ENCODE measurements at regions not wholly inside any gene's neighbourhood (a gene's known extent, or its start where the extent isn't known, plus 50 kb on each side); places are given as distances from the start of the nearest gene placed in this dataset.
"Not testable (repeated sequence)": the region's sequence is repeated elsewhere in the genome, so short reads cannot be mapped to it uniquely, and the experiment has no call there.

DNA sequence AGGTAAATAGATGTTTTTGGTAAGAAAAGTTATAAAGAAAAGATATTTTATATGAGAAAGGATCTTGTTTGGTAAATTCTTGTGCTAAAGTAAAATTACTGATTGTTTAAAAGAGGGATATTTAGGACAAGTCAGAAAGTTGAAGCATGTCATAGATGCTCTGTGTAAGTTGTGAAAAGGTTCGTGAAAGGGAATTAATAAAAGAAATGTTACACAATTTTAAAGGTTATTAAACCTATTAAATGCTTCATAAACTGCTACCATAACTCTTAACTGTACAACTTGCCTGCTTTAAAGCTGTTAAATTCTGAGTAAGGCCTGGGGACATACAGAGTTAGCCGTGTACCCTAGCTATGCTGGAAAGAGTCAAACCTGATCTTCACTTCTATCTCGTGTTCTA, 634.1 kb downstream of the ACTR3B start:
- DNase-seq = no peak

DNA sequence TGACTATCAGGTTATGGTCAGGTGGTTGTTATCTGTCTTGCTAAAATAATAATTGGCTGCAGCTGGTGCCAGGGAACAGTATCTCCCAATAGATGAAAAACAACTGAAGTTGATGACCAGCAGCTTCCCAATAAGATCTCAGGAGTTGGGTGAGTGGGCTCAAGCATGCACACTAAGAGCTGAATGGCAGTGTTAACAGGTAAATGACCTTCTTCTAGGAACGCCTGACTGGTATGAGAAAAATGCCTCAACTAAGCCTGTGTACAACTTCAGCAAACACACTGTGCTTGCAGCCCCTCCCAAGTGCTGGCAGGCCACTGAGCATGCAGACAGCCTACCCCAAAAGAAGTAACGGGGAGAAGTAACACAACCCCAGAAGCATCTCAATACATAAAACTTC, 636.9 kb downstream of the ACTR3B start:
- DNase-seq = no peak

- no peak for DNase-seq
Measured at GRCh38 chr7:153397459-153397858, 637.9 kb downstream of the ACTR3B start.

GRCh38 chr7:153397906-153398305, 638.4 kb downstream of the ACTR3B start:
- no peak for DNase-seq

DNA sequence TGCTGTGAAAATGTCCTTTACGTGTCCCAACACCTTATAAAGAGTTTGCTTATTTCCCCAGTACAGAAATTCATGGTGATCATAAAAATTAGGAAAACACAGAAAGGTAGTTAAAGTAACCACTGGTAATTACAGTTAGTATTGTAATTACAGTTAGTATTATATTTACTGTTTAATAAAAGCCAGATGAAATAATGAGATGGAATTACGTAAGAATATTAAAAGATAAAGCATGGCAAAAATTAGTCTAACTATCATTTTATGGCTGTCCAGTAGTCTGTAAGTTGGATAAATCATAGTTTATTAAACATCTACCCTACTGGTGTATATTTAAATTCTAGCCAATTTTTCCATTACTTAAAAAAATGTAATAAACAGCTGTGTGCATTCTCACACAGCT, 638.8 kb downstream of the ACTR3B start:
- no peak for DNase-seq

- DNase-seq = no peak
Measured at GRCh38 chr7:153398789-153399553, 639.4 kb downstream of the ACTR3B start.

- DNase-seq = no peak
Measured at GRCh38 chr7:153399554-153399940, 640.0 kb downstream of the ACTR3B start.

DNA sequence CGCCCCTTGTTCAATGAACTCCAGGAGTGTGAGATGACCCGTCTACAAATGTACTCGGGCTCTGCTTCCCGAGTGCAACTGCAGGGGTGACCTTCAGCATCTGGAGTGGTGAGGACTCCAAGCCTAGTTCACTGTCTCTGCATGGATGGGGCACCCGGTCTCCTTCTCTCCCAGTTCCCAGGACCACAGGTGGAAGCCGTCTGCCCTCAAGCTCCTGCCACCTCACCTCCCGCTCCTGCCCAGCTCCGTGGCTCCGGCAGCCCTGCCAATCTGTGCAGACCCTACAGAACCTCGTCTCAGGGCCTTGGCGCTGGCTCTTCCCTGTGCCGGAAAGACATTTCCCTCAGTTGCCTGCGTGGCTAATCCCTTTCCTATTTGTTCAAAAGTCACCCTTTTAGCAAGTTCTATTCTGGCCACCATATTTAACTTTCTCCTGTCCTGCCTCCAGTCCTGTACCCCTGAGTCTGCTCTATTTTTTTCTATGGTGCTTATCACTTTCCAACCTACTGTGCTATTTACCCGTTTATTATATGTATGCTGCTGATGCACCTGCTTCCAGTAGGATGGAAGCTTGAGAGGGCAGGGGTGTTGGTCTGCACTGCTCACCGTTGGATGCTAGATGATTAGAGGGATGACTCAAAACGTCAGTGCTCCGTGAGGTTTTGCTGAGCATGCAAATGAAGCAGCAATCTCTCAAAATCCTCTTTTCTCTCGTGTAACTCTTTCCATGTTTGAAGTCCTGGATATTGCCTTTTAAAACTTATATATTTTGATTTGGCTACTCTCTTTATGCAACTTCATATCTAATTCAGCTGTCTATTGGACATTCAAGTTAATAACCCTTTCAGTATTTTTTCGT, 641.4 kb downstream of the ACTR3B start:
- no peak for DNase-seq

- no peak for DNase-seq
Measured at GRCh38 chr7:153401795-153402720, 642.5 kb downstream of the ACTR3B start.

- no peak for DNase-seq
Measured at GRCh38 chr7:153402721-153403541, 643.4 kb downstream of the ACTR3B start.

DNA sequence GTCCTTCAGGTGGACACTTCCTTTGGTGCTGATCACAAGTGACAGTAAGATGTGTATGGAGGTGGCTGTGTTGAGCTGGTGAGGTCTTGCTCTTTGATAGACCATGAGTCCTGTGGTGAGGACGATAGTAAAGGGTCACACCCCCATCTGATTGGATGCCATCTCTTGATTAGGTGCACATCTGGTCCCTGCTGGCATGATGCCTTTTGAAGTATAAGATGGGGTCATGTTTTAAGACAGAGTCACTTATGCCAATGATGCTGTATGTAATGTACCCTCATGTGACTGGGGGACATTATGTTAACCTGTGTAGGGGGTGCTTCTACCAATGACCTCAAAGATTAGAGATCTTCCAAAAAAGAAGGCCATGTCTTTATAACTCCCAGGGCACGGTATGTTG, 644.6 kb downstream of the ACTR3B start:
- no peak for DNase-seq

GRCh38 chr7:153404781-153405279, 645.3 kb downstream of the ACTR3B start:
- DNase-seq = no peak

- no peak for DNase-seq
Measured at GRCh38 chr7:153405704-153406485, 646.3 kb upstream of the DPP6 start.

- no peak for DNase-seq
Measured at GRCh38 chr7:153406486-153406872, 645.7 kb upstream of the DPP6 start.

- no peak for DNase-seq
Measured at GRCh38 chr7:153407291-153408046, 644.7 kb upstream of the DPP6 start.

- DNase-seq = no peak
Measured at GRCh38 chr7:153408360-153409335, 643.5 kb upstream of the DPP6 start.

DNA sequence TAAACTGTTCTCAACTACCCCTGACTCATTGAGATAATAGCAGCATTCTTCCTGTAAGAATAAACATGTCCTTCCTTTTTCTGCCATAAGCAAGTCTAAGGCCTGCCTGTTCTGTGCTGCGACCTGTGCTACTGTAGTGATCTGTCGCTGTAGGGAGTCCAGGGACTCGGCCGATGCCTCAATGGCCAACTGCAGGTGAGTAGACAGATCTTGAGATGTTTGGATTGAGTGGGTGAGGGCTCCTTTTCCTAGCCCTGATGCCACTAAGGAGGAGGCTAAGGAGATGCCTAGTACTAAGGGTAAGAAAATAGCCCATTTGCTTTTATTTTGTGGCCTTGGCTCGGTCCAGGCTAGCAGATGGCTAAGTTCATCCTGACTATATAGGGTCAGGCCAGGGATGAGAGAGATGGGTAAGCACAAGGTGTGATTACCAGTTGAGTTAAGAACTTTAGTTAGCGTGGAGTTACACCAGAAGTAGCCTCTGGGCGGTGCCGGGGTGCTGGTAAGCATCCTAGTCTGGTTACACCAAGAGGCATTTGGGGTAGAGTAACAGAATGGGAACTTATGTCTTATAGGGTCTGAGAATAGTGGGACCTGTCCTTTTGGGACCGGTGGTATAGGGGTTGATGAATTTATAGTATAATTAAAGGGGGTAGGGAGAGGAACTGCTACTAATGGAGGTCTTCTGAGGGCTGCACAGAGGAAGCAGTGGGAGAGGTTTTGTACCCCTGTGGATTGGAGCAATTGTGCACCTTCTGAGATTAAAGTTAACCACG, 642.4 kb upstream of the DPP6 start:
- DNase-seq = not testable (repeated sequence)

DNA sequence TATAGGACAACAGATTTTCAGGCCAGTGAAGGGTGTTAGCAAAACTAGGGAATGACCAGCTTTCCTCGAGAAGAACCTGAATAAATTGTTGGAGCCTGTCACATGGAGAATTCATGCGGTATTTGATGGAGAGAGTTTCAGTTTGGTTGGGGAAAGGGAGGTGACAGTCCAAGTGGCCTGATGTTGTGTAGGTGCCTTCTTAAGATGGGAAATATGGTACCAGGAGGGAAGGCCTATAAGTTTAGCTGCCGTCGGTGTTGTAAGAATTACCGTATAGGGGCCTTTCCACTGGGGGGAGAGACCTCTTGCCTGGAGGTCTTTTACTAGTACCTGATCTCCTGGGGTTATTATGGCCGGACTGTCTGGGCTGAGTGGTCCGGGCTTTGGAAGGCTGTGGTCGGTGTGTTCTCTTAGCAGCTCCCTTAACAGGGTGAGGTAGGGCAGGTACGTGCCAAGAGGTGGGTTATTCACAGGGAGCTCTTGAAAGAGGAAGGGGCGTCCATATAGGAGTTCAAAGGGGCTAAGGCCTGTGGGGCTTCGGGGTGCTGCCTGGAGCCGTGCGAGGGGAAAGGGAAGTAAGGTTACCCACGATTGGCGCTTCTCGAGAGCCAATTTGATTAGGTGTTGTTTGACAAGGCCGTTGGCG, 641.1 kb upstream of the DPP6 start:
- DNase-seq = not testable (repeated sequence)

Data from NCI-H1694 (cell line).